ENCODE measurements at regions not wholly inside any gene's neighbourhood (a gene's known extent, or its start where the extent isn't known, plus 50 kb on each side); places are given as distances from the start of the nearest gene placed in this dataset.

DNA sequence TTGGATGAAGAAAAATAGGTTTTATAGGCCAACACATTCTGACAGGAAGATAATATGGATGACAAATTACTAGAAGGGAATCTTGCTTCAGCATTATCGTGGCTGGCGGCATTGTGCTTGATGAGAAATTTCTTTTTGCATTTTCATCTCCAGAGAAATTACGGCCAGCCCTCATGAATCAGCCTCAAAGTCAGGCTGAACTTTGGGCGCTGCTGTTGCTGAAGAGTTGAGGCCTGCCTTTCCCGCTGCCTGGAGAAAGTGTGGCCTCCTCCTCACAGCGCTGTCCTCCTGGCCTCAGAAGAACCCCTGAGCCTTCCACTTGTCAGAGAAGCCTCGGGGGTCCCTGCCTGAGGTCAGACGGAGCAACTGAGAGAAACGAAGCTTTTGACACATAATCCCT is 272.4 kb upstream of the KCNIP4 start:
- no peak for DNase-seq

DNA sequence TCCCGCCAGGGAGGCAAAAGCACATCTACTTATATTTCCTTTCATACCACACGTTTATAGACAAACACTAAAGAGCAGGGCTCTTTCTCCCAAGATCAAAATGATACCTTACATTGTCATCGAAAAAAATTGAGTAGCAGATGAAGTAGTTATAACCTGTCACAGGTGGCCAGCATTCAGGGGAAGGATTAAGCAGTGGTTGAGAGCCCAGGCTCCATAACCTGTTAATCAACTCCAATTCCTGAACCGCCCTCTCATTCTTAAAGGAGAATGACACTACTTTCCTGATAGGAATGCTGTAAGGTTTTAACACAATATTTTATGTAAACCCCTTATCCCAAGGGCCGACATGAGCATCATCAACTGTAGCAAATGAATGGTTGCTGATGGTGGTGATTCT is 268.9 kb upstream of the KCNIP4 start:
- no peak for DNase-seq

DNA sequence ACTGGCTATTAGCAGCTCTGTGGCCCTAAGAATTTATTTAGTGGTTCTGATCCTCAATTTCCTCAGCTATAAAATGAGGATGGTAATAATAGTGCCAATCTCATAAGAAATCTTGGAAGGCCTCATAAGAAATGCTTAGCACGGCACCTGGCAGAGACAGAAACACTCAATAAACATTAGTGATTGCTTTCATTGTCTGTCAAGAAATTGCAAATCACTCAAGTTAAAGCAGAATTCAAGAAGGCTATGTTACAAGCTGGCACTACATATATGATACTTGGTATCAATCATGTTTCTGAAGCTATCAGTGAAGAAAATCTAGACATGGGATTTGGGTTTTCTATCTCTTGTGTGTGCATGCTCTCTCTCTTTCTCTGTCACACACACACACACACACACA is 267.7 kb upstream of the KCNIP4 start:
- no peak for DNase-seq

- no peak for DNase-seq
Observed at GRCh38 chr4:22215084-22215483, 266.5 kb upstream of the KCNIP4 start.

GRCh38 chr4:22203711-22204011 is 255.1 kb upstream of the KCNIP4 start:
- DNase-seq, result no peak

DNA sequence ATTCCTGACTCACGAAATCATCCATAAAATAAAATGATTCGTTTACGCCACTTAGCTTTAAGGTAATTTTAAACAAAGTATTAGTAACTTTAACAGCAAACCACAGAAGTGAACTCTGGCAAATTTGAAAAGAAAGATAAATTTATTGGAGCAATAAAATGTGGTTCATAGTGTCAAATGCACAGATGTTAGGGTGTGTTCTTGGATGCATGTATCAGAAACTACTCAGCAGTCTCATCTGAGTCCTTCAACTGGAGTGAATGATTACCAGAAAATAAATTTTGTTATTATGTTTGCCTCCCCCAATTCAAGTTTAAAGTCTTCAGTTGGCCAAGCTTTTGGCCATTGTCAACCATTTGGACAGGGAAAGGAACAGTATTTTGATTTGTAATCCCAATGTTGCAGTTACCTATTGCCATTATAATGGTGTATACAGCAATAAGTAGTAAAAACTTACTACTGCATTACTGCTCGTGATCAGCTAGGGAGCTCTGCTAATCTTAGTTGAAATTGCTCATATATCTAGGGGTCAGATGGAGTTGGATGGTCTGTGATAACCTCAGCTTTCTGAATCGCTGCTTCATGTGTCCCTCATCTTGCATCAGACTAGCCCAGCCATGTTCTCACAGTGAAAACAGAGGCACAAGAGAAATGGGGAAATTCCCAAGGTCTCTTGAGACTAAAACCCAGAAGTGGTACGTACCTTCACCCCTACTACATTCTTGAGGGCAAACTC is 254.6 kb upstream of the KCNIP4 start:
- DNase-seq, result no peak

- DNase-seq, result no peak
Observed at GRCh38 chr4:22202246-22202974, 253.8 kb upstream of the KCNIP4 start.

DNA sequence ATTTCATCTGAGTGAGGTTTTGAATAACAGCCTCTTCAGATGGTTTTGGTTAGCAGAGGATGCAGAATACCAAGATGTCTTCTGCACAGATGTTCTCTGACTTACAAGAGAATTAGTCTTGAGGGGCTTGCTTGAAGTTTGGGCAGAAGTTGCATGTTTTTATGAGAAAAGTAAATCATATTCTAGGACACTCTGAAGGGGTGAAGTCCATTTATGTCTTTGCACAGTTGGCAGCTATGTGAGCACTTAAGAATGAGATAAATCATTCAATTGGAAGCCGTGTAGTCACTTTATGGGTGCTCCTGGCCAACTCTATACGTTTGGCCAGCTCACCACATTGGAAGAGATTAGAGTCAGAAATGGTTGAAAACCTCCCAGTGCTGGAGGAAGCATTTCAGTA is 252.7 kb upstream of the KCNIP4 start:
- no peak for DNase-seq

- DNase-seq, result no peak
Observed at GRCh38 chr4:22196551-22196950, 248.0 kb upstream of the KCNIP4 start.

- DNase-seq, result no peak
Observed at GRCh38 chr4:22192084-22192511, 243.5 kb upstream of the KCNIP4 start.

GRCh38 chr4:22191565-22191964 is 243.0 kb upstream of the KCNIP4 start:
- no peak for DNase-seq

DNA sequence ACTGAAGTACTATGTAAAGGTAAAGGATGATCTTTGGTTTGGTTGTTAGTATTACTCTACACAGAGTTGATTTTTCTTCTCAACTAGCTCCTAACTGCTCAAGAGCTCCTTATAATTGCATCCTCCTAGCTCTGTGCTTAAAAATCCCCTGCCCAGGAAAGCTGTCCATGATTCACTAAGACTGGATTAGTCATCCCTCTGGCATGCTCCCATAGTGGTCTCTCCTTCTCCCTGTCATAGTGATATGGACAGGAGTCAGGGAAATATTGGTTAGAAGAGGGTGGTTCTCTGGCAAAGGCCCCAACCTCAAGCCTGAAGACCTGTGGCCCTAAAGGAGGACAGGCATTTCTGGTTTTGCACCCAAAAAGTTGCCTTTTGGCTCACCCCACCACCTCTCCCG is 242.3 kb upstream of the KCNIP4 start:
- DNase-seq, result no peak

GRCh38 chr4:22187203-22187820 is 238.7 kb upstream of the KCNIP4 start:
- DNase-seq, result no peak

- DNase-seq, result no peak
Observed at GRCh38 chr4:22181736-22182135, 233.2 kb upstream of the KCNIP4 start.

DNA sequence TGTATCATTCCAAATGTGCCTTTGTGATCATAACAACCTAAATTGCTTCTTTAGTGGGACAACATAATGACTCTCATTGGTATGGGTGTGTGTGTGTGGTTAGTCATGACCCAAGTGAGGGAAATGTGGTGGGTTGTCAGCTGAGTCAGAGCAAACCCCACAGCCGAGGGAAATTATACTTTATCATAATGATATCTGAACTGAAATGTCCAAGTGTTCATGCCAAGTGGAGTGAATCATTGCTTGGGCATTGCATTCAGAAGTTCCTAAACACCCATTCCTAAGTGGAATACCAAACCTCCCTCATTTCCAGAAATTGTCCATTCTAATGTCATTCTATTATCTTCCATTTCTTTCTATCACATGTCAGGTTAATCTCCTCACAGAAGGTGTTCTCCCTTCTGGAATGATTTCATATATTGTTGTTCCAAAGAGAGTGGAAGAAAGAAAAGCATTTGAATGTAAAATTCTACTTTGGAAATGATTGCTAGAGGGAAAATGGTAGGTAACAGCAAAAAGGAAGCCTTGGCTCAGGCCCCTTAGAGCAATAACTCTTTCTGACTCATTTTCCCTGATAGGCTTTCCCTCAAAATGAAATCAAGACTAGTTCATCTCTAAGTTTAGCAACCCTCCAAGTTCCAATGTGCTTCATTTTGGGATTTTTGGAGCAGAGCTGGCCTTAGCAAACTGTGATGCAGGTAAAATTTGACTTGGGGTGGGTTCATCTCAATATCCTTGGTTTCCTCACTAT is 230.7 kb upstream of the KCNIP4 start:
- peak in 1 of 56 donors; percentile 0 for DNase-seq

GRCh38 chr4:22174640-22175039 is 226.1 kb upstream of the KCNIP4 start:
- DNase-seq, result no peak

GRCh38 chr4:22170353-22170752 is 221.8 kb upstream of the KCNIP4 start:
- no peak for DNase-seq

- no peak for DNase-seq
Observed at GRCh38 chr4:22167201-22167600, 218.6 kb upstream of the KCNIP4 start.

DNA sequence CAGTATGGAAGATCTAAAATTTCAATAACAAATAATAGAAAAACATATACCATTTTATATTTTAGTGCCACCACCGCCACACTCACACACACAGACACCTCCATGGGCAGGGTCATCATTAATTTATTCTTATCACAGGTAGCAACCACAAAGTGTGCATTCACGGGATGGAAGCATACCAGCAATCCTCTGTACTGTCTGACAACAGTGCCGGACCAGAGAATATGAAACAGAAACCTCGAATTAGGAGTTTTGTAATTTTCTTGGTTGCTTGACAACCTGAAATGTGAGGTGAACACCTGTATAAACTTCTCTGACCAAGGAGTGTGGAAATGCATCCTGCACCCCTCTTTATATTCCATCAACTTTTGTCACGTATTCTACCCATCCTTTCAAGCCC is 213.9 kb upstream of the KCNIP4 start:
- DNase-seq, result no peak

DNA sequence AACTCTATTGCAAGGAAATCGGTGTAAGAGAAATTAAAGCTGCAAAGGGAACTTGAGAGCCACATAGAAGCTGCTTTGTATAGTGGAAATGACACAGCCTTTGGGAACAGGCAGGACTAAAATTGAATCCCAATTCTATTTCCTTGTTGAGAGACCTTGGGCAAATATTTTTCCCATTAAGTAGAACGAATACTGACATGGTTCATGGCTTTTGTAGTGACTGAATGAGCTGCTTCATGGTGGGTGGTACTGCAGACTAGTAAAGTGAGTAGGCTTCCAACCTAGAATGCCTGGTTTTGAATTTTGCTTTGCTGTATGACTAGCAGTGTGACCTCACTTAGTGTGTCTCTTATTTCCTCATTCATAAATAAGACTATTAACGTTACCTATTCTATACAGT is 182.2 kb upstream of the KCNIP4 start:
- DNase-seq, result no peak

DNA sequence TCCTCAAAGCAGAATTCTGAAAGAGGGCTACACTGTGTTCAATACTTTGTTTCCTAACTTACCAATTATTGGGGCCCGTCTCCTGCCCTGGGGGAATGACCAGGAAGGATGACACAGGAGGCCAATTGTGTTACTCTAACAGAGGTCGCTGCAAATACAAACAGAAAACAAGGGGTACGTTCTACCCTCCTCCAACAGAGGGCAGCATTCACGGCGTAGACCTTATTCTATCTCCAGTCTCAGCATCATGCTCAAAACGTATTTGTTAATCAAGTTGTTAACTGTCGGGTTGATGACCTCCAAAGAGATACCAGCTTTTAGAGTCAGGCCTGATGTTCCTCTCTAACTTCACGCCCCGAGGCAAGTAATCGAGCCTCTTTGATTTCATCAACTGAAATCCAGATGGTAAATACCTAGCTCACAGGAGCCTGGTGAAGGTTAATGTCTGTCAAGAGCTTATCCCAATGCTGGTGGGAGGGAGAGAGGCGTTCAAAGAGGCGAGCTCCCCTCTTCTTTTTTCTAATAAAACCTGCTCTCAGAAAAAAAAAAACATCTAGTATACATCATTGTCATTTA is 181.0 kb upstream of the KCNIP4 start:
- DNase-seq, result peak in 12 of 56 donors; percentile 0 to 36 (median 2)

GRCh38 chr4:22122062-22122461 is 173.5 kb upstream of the KCNIP4 start:
- no peak for DNase-seq
